Upper lobe of right lung (tissue), 1 donor: ENCODE measurements at regions not wholly inside any gene's neighbourhood (a gene's known extent, or its start where the extent isn't known, plus 50 kb on each side); places are given as distances from the start of the nearest gene placed in this dataset.

ENCODE experiments used
- ATAC-seq: fragments of 200-7000 bp; cut with Tn5 transposase; one replicate; pipeline ENCODE4 v1.9.1; 2020; ENCODE audit warnings: mild to moderate bottlenecking, moderate library complexity
- DNase-seq: peaks from one replicate; pipeline ENCODE4 v3.0.0-alpha.2; 2020
- H3K27ac ChIP-seq: fragments of 200-600 bp; one replicate; pipeline ENCODE4 v1.8.0; 2022
- H3K27me3 ChIP-seq: fragments of 200-600 bp; one replicate; pipeline ENCODE4 v1.8.0; 2022; ENCODE audit warnings: mild to moderate bottlenecking
- H3K36me3 ChIP-seq: fragments of 200-600 bp; one replicate; pipeline ENCODE4 v1.8.0; 2022
- H3K4me1 ChIP-seq: fragments of 200-600 bp; one replicate; pipeline ENCODE4 v1.8.0; 2022
- H3K4me3 ChIP-seq: fragments of 200-600 bp; one replicate; pipeline ENCODE4 v1.8.0; 2022; ENCODE audit warnings: mild to moderate bottlenecking
- H3K9me3 ChIP-seq: fragments of 200-600 bp; one replicate; pipeline ENCODE4 v1.8.0; 2022
- CTCF ChIP-seq: fragments of 200-600 bp; IDR thresholded peaks from one replicate; pipeline ENCODE4 v1.8.0; 2022; ENCODE audit warnings: antibody characterized with exemption
- intact Hi-C: fragments of 100-400 bp; cut with DNase I; formaldehyde crosslinking; loops from one replicate; pipeline ENCODE4 v1.11.0; 2022
- donor health status: DM: no; HTN: yes; CAD: no; lungs with severe emphysema.

GRCh38 chr1:30338765-30339164 lies 384.6 kb downstream of the MATN1 start:
- intact Hi-C loops, result no loop called here
- Histone ChIP-seq H3K36me3 (no peaks in the 10 kb centered on the region), H3K27me3 (peaks cover 40% of the 10 kb centered on the region), H3K4me3 (no peak overlapping the region), H3K4me1 (no peaks in the 10 kb centered on the region), H3K27ac (no peak overlapping the region), H3K9me3 (no peaks in the 10 kb centered on the region)
- no peak for ATAC-seq
- TF ChIP-seq CTCF, result no peak
- no peak for DNase-seq

- no peak for TF ChIP-seq CTCF
- H3K36me3 ChIP-seq, result no peaks in the 10 kb centered on the region
- intact Hi-C loops, result no loop called here
- H3K9me3 ChIP-seq, result no peaks in the 10 kb centered on the region
- no peak overlapping the region for H3K27ac ChIP-seq
- H3K4me3 ChIP-seq, result no peak overlapping the region
- peaks cover 26% of the 10 kb centered on the region for H3K27me3 ChIP-seq
- ATAC-seq (no peak), DNase-seq (no peak)
- no peaks in the 10 kb centered on the region for H3K4me1 ChIP-seq
Observed at GRCh38 chr1:30337324-30337620, 386.1 kb downstream of the MATN1 start.

- DNase-seq, result no peak
- intact Hi-C loops, result no loop called here
- Histone ChIP-seq H3K9me3 (no peaks in the 10 kb centered on the region), H3K4me1 (no peaks in the 10 kb centered on the region), H3K4me3 (no peak overlapping the region), H3K36me3 (no peaks in the 10 kb centered on the region), H3K27me3 (peaks cover 21% of the 10 kb centered on the region), H3K27ac (no peak overlapping the region)
- TF ChIP-seq CTCF, result no peak
- ATAC-seq, result no peak
Observed at GRCh38 chr1:30336550-30337323, 386.6 kb downstream of the MATN1 start.

- intact Hi-C loops, result no loop called here
- Histone ChIP-seq H3K27me3 (peaks cover 13% of the 10 kb centered on the region), H3K27ac (no peak overlapping the region), H3K36me3 (no peaks in the 10 kb centered on the region), H3K4me3 (no peak overlapping the region), H3K4me1 (no peaks in the 10 kb centered on the region), H3K9me3 (no peaks in the 10 kb centered on the region)
- no peak for TF ChIP-seq CTCF
- ATAC-seq (no peak), DNase-seq (no peak)
Observed at GRCh38 chr1:30335997-30336390, 387.4 kb downstream of the MATN1 start.

GRCh38 chr1:30335389-30335996 lies 387.9 kb downstream of the MATN1 start:
- Histone ChIP-seq H3K27ac (no peak overlapping the region), H3K36me3 (no peaks in the 10 kb centered on the region), H3K4me3 (no peak overlapping the region), H3K4me1 (no peaks in the 10 kb centered on the region), H3K9me3 (no peaks in the 10 kb centered on the region), H3K27me3 (peaks cover 8% of the 10 kb centered on the region)
- ATAC-seq (no peak), DNase-seq (no peak)
- intact Hi-C loops, result no loop called here
- no peak for TF ChIP-seq CTCF
